ENCODE measurements at regions not wholly inside any gene's neighbourhood (a gene's known extent, or its start where the extent isn't known, plus 50 kb on each side); places are given as distances from the start of the nearest gene placed in this dataset.

DNA sequence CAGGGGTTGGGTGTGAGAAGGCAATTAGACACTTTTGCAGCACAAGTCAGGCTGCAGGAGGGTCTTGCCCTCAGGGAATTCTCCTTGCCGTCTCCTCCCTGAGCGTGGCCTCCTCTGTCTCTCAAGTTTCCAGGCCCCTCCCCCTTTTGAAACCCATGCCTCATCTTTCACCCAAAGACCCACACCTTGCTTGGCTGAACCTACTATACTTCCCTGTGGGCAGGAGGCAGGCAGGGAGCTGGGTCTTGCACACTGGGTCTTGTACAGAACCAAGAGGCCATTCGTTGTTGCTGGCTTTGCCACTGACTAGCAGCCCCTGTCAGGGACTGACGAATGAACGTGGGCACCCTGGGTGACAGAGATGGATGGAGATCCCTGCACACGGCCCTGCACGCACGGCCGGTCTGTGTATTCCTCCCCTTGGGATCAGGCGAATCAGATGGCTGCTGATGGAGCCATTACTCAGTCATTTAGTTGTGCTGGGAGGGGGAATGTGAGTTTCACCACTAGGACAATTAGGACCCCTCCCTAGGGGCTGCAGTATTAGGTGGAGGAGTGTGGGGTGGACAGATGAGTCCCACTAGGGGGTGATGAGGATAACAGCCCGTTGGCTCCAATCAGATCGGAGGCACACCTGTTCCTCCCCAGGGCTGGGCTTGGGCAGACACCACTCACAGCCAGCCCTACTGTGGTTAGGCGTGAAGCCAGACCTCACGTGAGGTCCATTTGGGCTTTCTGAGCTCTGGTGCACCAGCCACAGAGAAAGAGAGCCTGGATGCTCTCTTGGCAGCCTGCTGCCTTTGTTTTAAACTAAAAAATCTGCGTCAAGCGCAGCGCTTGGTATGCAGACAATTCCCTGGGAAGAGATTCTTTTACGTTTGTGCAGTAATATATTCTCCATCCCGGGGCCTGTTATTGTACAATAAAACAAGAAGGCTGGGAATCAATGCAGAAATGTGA lies 167.7 kb upstream of the WSCD1 start:
- TF ChIP-seq, protein P1, sequence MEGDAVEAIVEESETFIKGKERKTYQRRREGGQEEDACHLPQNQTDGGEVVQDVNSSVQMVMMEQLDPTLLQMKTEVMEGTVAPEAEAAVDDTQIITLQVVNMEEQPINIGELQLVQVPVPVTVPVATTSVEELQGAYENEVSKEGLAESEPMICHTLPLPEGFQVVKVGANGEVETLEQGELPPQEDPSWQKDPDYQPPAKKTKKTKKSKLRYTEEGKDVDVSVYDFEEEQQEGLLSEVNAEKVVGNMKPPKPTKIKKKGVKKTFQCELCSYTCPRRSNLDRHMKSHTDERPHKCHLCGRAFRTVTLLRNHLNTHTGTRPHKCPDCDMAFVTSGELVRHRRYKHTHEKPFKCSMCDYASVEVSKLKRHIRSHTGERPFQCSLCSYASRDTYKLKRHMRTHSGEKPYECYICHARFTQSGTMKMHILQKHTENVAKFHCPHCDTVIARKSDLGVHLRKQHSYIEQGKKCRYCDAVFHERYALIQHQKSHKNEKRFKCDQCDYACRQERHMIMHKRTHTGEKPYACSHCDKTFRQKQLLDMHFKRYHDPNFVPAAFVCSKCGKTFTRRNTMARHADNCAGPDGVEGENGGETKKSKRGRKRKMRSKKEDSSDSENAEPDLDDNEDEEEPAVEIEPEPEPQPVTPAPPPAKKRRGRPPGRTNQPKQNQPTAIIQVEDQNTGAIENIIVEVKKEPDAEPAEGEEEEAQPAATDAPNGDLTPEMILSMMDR (IDR thresholded peaks at IDR 0.05; ENCODE audit: partially characterized antibody, unreplicated experiment) = no peak
- peak; percentile 34 for DNase-seq
- Mint-ChIP-seq H3K27ac (ENCODE audit: unreplicated experiment) (peak overlapping the region; percentile 80), H3K36me3 (ENCODE audit: unreplicated experiment) (peaks cover 8% of the 10 kb centered on the region), H3K4me1 (ENCODE audit: low read depth, unreplicated experiment) (peaks cover 8% of the 10 kb centered on the region), H3K27me3 (ENCODE audit: unreplicated experiment) (peaks cover 10% of the 10 kb centered on the region), H3K4me3 (ENCODE audit: unreplicated experiment) (peak overlapping the region; percentile 67), H3K9me3 (ENCODE audit: unreplicated experiment) (peaks cover 4% of the 10 kb centered on the region)

- Mint-ChIP-seq H3K4me1 (ENCODE audit: low read depth, unreplicated experiment) (no peaks in the 10 kb centered on the region), H3K4me3 (ENCODE audit: unreplicated experiment) (peak overlapping the region; percentile 23), H3K27ac (ENCODE audit: unreplicated experiment) (no peak overlapping the region), H3K9me3 (ENCODE audit: unreplicated experiment) (peaks cover 5% of the 10 kb centered on the region), H3K27me3 (ENCODE audit: unreplicated experiment) (peaks cover 1% of the 10 kb centered on the region), H3K36me3 (ENCODE audit: unreplicated experiment) (peaks cover 5% of the 10 kb centered on the region)
- no peak for DNase-seq
- TF ChIP-seq, protein P1 (IDR thresholded peaks at IDR 0.05; ENCODE audit: partially characterized antibody, unreplicated experiment) = no peak
Measured at GRCh38 chr17:5911919-5912318, 158.3 kb upstream of the WSCD1 start.

DNA sequence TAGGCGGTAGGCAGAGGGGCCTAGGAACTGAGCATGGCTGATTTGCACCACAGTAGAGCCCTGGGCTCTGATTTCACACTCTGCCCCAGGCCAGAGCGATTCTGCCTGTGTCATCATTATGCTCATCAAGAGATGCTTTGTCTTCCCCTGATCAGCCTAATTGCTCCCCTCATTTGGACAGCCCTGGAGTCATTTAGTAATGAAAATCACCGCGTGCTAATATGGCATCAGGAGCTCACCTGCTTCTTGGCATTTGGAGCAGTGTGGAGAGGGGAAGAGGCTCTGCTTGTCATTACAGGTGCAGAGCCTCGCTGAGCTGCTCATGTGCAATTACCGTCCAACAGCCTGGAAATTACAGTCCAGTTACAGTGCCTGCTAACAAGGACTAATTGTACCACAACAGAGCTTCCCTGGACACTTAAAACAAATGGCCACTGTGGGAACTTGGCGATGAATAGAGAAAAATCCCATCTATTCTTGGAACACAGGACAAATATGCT lies 157.1 kb upstream of the WSCD1 start:
- DNase-seq = no peak
- H3K27ac Mint-ChIP-seq (ENCODE audit: unreplicated experiment) = no peak overlapping the region
- peaks cover 5% of the 10 kb centered on the region for H3K9me3 Mint-ChIP-seq (ENCODE audit: unreplicated experiment)
- peaks cover 1% of the 10 kb centered on the region for H3K27me3 Mint-ChIP-seq (ENCODE audit: unreplicated experiment)
- no peak overlapping the region for H3K4me3 Mint-ChIP-seq (ENCODE audit: unreplicated experiment)
- H3K4me1 Mint-ChIP-seq (ENCODE audit: low read depth, unreplicated experiment) = no peaks in the 10 kb centered on the region
- TF ChIP-seq, protein P1 (IDR thresholded peaks at IDR 0.05; ENCODE audit: partially characterized antibody, unreplicated experiment) = no peak
- H3K36me3 Mint-ChIP-seq (ENCODE audit: unreplicated experiment) = peaks cover 5% of the 10 kb centered on the region

GRCh38 chr17:5913641-5914040 lies 156.5 kb upstream of the WSCD1 start:
- Mint-ChIP-seq H3K36me3 (ENCODE audit: unreplicated experiment) (peaks cover 5% of the 10 kb centered on the region), H3K4me1 (ENCODE audit: low read depth, unreplicated experiment) (no peaks in the 10 kb centered on the region), H3K9me3 (ENCODE audit: unreplicated experiment) (peaks cover 5% of the 10 kb centered on the region), H3K4me3 (ENCODE audit: unreplicated experiment) (no peak overlapping the region), H3K27me3 (ENCODE audit: unreplicated experiment) (peaks cover 1% of the 10 kb centered on the region), H3K27ac (ENCODE audit: unreplicated experiment) (no peak overlapping the region)
- no peak for DNase-seq
- TF ChIP-seq, protein P1 (IDR thresholded peaks at IDR 0.05; ENCODE audit: partially characterized antibody, unreplicated experiment) = no peak

DNA sequence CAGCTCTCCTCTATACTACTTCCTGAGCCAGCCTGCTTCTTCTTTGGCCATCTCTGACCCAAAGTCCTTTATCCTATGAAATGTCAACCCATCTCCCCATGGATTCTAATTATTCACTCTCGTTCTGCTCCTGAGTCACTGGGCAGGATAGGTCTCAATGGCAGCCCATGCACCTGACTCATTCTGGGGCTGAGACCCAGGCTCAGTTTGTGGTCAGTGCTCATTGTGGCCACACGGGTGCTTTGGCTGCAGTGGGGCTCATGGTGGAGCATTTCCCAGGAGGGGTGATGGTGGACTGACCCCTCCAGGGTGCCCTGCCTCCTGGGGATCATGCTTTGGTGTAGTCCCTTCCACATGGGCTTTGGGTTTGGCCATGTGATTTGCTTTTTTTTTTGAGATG lies 154.8 kb upstream of the WSCD1 start:
- Mint-ChIP-seq H3K4me1 (ENCODE audit: low read depth, unreplicated experiment) (no peaks in the 10 kb centered on the region), H3K36me3 (ENCODE audit: unreplicated experiment) (peaks cover 7% of the 10 kb centered on the region), H3K27me3 (ENCODE audit: unreplicated experiment) (peaks cover 1% of the 10 kb centered on the region), H3K9me3 (ENCODE audit: unreplicated experiment) (peaks cover 5% of the 10 kb centered on the region), H3K4me3 (ENCODE audit: unreplicated experiment) (no peak overlapping the region), H3K27ac (ENCODE audit: unreplicated experiment) (no peak overlapping the region)
- TF ChIP-seq, protein P1 (IDR thresholded peaks at IDR 0.05; ENCODE audit: partially characterized antibody, unreplicated experiment) = no peak
- no peak for DNase-seq
